Keratinocyte (primary cell): ENCODE measurements at regions not wholly inside any gene's neighbourhood (a gene's known extent, or its start where the extent isn't known, plus 50 kb on each side); places are given as distances from the start of the nearest gene placed in this dataset.

Source experiments
- EZH2 ChIP-seq: IDR thresholded peaks from one replicate; pipeline ENCODE4 v1.6.1; 2012; ENCODE audit warnings: inconsistent platforms, mild to moderate bottlenecking, low read length, moderate library complexity
- TF ChIP-seq, protein P1 (sequence below), 3 experiments: IDR thresholded peaks in 1 of 3; conservative IDR thresholded peaks in 1 of 3; optimal IDR thresholded peaks in 1 of 3; 2 replicates in 2 of 3; 3 replicates in 1 of 3; pipeline versions ENCODE3 to v1.5.1; 2011; ENCODE audit warnings: low read length in 3 of 3, mild to moderate bottlenecking in 3 of 3, moderate library complexity in 2 of 3, control low read depth in 1 of 3, inconsistent platforms in 1 of 3; ENCODE audit not compliant: insufficient read depth in 2 of 3; ENCODE audit errors: extremely low read depth in 1 of 3

DNA sequence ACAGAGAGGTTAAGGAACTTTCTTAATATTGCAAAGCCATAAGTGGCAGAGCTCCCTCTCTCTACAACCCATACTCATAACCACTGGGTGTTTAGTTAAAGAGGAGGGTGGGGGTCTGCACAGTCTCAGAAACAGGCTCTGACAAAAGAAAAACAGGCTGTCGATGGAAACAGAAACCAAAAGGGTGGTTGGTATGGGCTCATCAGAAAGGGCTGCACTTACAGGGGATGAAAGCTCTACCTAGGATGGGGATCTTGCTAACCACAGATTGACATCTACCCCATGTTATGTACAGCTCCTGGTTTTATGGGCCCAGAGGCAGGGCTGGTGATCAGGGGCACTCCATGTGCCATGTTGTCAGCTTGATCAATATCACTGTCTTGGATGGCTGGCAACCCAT, 111.4 kb downstream of the CYLD start:
- TF ChIP-seq, protein P1, sequence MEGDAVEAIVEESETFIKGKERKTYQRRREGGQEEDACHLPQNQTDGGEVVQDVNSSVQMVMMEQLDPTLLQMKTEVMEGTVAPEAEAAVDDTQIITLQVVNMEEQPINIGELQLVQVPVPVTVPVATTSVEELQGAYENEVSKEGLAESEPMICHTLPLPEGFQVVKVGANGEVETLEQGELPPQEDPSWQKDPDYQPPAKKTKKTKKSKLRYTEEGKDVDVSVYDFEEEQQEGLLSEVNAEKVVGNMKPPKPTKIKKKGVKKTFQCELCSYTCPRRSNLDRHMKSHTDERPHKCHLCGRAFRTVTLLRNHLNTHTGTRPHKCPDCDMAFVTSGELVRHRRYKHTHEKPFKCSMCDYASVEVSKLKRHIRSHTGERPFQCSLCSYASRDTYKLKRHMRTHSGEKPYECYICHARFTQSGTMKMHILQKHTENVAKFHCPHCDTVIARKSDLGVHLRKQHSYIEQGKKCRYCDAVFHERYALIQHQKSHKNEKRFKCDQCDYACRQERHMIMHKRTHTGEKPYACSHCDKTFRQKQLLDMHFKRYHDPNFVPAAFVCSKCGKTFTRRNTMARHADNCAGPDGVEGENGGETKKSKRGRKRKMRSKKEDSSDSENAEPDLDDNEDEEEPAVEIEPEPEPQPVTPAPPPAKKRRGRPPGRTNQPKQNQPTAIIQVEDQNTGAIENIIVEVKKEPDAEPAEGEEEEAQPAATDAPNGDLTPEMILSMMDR (optimal IDR thresholded peaks at IDR 0.05 in 1 of 3, IDR thresholded peaks at IDR 0.05 in 1 of 3, conservative IDR thresholded peaks at IDR 0.05 in 1 of 3; ENCODE audit: extremely low read depth in 1 of 3, insufficient read depth in 2 of 3, low read length in 3 of 3): no peak
- TF ChIP-seq EZH2: no peak
